GM23248 (cell line): ENCODE measurements at regions not wholly inside any gene's neighbourhood (a gene's known extent, or its start where the extent isn't known, plus 50 kb on each side); places are given as distances from the start of the nearest gene placed in this dataset.

Experiments used
- EZH2 ChIP-seq: fragments of 200-600 bp; sonication (generic); IDR thresholded peaks from 2 replicates; pipeline ENCODE4 v1.6.1; 2018; ENCODE audit warnings: antibody characterized with exemption, mild to moderate bottlenecking; ENCODE audit not compliant: insufficient read depth, poor library complexity, severe bottlenecking
- EZH2phosphoT487 ChIP-seq: fragments of 200-600 bp; sonication (generic); IDR thresholded peaks from 2 replicates; pipeline ENCODE4 v1.6.1; 2018; ENCODE audit warnings: antibody characterized with exemption, moderate library complexity, mild to moderate bottlenecking, low read depth; ENCODE audit not compliant: insufficient read depth

- TF ChIP-seq EZH2 (no peak), EZH2phosphoT487 (no peak)
Measured at GRCh38 chr7:26992670-26993069, 103.1 kb downstream of the HOXA1 start.
